Kasumi-1 (cell line): ENCODE measurements at regions not wholly inside any gene's neighbourhood (a gene's known extent, or its start where the extent isn't known, plus 50 kb on each side); places are given as distances from the start of the nearest gene placed in this dataset.

ENCODE experiments used
- DNase-seq, 2 experiments: peaks; one replicate each; lab custom pipeline; 2025; lab: John Stamatoyannopoulos, UW

DNA sequence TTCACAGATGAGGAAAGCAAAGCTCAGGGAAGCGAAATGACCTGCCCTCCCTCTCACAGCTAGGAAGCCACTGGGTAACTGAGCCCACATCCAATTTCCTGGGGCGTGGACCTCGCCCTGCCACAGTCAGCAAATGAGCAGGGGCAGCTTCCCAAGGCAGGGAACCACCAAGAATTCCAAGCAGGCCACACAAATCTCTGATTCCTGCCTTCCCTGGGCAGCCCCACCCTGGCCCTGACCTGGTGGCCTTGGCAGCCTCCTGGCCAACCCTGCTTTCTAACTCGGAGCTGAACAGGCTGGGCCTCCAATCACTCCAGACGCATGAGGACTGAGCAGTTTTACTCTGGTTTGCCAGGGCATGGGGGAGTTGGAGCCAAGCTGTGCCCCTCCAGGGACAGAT, 203.7 kb upstream of the TLE3 start:
- DNase-seq = no peak

DNA sequence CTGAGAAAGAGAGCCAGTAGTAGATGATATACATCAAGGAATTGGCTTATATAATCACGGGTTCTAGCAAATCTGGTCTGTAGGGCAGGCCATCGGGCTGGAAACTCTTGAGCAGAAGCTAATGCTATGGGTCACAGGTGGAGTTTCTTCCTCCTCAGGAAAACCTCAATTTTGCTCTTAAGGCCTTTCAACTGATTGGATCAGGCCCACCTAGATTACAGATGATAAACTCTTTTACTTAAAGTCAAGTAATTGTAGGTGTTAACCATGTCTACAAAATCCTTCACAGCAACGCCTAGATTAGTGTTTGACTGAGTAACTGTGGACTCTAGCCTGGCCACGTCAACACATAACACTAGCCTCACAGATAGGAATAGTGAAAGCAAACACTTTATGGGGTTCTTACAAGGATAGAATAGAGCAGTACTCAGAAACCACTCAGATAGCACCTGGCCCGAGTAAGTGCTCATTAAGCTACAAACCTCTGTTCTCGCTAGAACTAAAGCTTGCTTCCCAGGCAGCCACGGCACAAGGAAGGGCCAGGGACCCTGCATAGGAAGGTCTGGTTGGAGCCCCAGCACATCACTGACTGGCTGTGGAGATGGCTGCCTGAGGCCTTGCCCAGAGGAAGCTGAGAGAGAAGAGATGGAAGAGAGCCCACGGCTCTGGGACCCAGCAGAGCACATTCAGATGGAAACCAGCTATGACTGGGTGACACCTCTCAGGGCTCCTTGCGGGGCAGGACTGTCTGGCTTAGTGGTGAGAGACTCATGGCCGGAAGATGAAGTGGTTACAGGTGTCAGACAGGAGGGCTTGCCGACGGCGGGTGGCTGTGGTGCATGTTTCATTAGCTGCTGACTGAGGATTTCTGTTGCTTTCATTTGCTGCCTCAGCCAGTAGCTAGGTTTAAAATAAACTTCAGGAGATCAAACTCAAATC, 202.5 kb upstream of the TLE3 start:
- no peak for DNase-seq

DNA sequence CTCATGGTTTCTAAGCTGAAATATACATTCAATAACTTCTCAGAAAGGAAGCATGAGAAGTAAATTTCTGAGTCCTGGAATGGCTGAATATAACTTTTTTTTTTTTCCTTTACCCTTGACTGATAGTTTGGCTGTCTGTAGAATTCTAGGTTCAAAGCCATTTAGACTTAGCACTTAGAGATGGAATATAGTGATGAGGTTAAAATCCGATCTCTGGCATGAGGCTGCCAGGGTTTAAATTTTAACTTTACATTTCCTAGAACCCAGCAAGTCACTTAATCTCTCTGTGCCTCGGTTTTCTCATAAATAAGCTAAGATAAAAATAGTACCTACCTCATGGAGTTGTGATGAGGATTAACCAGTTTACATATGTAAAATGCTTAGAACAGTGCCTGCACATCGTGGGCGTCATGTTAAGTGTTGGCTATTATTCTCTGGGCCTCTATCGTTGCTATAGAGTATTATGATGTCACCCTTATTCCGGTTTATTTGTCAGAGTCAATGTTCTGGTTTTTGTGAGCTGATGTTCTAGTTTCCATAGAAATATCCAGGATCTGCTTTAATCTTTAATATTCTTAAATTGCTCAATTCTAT, 199.8 kb upstream of the TLE3 start:
- DNase-seq = no peak

DNA sequence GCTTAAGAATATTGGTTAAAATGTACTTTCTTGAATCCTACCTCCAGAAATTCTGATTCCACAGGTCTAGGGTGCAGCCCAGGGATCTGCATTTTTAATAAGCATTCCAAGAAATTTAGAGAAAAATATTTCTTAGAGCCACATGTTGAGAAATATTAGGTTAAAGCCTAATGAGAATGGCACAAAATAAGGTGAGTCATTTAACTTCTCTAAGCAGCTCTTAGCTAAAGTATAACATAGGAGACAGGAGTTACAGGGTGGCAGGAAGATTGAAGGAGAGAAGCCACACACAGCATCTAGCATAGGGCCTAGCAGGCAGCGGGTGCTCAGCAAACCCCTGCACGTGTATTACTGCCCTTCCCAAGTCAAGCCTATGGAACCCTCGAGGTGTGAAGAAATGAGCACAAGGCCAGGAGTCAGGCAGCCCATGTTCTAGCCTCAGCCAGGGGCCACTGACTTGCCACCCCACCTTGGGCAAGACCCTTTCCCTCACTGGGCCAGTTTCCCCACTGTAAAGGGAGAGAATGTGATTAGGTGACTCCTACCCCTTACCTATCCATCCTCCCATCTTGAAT, 197.1 kb upstream of the TLE3 start:
- no peak for DNase-seq

DNA sequence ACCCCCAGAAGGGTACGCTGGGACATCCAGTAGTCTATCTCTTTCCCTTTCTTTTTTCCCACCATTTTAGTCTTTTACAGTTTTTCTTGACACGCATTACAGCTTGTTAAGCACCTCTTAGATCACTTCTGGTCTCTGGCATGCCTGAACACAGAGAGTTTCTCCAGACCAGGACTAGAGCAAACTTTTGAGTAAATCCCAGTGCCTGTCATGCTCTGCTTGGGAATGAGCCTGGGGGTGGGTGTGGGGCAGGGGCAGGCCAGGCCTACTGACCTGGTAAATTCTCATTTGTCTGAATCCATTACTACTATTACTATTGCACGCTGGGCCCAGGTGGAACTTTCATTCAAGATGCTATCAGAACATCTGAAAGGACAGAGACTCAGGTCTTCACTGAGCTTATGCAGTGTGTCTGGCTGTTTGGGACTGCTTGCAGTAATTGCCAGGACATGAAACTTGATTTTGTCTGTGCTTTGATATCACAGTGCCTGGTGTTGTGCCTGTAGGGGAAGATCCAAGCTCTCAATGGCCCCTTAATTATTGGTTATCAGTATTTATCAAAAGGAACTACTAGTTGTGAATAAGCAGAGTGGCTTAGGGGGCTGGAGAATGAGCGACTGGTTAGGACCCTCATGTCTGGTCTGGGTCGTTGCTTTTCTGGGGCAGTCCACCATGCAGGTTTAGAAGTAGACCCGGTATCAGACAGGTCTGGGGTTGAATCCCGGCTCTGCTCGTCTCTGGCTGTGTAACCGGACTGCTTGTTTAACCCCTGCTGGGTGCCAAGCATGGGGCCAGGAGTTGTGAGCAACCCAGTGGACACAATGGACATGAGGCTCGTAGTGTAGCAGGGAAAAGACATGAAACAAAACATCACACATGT, 196.1 kb upstream of the TLE3 start:
- DNase-seq = no peak

DNA sequence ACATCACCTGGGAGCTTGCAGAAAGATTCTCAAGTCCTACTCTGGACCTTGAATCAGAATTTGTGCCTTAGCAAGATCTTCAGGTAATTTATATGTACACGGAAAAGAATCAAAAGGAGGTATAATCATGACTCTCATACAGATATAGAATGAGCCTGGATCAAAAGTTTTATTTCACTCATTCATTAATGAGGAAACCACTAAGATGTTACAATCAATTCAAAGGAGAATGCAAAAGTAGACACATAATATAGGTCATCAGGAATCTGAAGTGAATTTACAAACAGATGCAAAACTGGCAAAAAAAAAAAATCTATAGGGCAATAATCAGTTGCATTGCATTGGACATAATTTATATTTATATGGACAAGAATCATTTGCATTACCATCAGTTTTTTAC, 195.4 kb upstream of the TLE3 start:
- DNase-seq = no peak

DNA sequence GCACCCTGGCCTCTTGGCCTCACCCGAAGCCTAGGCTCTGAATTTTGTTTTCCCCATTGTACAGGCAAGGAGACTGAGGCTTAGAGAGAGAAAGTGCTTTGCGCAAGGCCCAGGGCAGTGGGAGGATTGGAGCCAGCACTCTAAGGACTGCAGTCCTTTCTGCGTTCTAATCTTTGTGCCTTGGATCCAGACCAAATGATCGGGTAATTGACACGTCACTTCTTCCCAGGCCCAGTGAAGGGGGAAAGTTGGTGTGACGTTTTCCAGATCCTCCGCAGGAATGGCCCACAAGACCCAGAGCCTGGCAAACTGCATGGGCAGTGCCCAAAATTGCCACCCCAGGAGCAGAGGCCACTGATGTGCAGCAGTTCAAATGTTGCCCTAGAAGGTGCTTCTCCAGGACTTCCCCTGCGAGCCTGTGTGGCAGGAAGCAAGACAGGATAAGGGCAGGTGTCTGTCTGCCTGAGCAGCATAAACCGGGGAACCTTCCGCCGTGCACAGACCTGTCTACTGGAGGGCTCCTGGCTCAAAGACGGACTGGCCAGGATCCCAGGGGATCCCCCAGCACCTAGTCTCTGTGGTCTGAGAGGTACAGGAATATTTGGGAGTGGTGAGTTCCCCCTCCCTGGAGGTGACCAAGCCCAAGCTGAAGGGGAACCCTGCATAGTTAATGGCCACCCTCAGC, 194.5 kb upstream of the TLE3 start:
- DNase-seq = no peak

DNA sequence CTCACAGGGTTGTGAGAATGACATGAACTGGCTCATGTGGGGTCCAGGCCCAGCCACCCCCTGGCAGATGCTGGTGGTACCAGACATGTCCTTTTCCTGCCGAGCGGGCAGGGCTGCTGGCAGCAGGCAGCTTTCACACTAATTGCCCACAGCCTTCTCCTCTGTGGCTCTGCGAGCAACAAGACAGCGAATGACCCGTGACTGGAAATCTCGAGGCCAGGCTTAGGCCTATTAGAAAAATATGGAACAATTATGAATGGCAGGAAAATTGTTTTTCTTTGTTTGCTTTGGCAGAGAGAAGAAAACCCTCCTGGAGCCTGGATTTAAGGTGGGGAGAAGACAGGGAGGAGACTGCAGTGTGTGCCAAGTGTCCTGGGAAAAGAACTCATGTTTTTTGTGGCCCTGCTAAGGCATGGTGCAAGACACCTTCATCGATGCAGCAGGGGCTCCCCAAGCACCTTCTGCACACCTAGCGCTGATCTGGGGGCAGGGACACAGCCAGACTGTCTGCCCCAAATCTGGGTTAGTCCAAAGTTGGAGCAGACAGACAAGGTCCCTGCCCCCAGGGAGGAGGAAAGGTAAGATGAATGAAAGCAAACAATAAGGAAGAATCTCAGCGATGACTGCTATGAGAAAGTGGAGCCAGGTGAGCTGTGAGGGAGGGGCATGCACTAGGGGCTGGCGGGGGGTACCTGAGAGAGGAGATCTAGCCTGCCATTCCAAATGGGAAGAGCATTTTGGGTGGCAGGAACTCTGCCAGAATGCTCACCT, 193.8 kb upstream of the TLE3 start:
- no peak for DNase-seq

DNA sequence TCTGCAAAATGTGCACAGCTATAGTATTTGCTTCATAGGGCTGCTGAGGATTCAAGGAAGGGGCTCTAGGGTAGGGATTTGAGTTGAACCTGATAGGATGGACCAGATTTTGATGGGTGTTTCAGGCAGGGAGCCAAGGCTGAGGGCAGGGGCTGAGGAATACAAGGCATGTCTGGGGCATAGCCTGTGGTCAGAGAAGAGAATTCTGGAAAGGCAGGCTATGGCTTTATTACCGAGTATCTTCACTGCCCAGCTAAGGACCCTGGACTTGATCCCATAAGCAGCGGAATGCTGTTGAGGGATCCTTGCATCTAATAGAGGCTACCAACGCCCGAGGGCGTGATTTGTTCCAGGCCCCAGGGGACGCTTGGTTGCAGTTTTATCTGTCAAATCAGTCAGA, 193.0 kb upstream of the TLE3 start:
- DNase-seq = no peak

DNA sequence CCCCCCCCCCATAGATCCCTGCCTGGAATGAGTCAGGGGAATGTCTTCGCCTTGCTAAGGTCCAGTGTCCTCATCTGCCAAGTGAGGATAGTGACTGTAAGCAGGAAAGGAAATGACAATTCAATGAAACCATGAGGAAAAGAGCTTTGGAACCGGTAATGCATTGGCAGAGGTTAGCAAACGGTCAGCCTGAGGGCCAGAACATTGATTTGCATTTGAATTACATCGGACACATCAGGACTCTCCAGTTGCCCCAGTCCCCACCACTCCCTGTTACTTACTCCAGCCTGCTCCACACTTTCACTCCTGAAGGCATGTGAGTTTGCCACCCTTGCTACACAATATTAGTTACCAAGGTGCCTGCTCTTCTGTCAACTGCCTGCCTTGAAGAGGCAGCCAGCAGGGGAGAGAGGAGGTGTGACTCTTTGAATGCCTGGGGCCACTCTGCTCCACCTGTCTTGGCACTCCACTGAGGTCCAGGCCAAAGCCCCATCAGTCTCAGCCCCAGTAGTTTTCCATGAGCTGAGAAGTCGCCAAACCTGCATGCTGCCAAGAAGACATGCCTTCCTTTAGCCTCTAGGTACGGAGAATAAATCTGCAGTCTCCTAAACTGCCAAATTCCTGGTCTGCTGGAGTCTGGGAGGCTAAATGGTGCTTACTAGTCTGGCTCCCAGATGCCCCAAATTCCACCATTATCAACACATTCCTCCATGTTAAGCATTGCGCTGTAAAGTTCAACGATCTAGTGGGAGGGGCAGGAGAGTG, 191.7 kb upstream of the TLE3 start:
- DNase-seq = no peak

DNA sequence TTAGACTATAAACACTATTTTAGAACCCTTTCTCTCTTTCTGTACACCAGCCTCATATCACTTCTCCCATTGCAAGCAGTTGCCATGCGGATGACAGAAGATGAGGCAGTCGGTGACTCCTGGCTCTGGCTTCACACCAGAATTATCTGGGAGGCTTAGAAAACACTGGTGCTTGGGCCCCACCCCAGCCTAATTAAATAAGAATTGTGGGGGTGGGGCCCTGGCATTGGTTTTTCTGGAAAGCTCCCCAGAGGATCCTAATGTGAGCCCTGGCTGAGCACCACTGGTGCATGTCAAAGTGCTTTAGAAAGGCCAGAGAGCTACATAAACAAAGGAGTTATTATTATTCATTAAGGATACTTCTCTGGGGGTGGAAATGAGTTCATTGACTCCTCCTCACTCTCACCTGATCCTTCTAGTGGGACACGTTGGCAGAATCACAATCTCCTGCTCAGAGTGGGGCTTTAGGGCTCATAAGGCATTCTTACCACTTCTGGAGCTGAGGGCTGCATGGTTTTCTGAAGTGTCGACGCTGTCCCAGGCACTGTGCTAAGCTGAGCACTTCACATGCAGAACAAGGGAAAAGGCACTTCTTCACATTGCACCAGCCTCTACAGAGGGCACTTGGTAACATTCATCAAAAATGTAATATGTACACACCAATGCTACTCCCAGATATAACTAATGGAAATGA, 188.5 kb upstream of the TLE3 start:
- DNase-seq = no peak

DNA sequence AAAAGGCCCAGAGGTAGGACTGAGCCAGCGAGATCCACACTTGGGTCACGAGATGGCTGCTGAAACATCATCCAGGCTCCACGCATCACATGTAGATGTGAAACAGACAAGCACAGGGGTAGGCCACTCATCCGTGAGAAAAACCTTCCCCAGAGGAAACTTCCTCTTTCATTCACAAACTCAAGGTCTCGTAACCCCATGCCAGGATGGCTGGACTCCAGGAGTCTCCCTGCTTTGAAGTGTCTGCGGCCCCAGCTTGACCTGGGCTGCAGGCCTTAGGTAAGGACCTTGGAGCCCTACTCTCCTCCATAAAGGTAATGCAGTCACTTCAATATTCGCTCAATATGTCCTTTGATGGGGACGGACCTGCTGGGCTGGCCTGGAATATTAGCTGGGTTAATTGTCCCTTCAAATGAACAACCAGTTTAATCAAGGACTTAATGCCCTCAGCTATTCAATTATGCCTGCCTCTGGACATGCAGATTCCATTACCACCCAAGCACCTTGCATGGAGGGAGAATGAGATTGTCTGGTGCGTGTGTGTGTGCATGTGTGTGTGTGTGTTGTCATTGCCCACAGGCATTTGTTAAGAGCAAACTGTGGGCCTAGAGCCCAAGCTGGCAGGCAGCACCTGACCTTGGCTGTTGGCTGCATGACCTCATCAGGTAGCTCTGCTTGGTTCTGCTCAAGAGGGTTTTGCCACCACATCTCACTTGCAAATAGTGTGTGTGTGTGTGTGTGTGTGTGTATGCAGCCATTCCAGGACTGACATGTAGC, 186.9 kb upstream of the TLE3 start:
- DNase-seq = no peak

DNA sequence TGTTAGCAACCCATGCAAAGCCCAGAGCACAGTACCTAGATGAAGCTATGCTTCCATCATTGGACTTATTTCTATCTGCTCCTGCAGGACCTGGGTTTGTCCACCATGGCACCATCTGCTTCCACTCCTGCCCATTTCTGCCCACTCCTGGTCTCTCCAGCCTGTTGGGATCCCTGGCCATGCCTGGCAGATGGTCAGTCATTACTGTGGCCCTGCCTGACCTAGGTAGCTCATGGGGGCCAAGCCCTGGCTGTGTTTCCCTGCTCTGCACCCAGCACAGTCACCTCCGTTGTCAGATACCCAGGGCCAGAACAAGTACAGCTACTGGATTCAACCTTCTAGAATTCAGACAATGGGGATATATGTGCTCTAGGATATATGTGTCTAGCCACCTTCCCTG, 185.8 kb upstream of the TLE3 start:
- DNase-seq = no peak

DNA sequence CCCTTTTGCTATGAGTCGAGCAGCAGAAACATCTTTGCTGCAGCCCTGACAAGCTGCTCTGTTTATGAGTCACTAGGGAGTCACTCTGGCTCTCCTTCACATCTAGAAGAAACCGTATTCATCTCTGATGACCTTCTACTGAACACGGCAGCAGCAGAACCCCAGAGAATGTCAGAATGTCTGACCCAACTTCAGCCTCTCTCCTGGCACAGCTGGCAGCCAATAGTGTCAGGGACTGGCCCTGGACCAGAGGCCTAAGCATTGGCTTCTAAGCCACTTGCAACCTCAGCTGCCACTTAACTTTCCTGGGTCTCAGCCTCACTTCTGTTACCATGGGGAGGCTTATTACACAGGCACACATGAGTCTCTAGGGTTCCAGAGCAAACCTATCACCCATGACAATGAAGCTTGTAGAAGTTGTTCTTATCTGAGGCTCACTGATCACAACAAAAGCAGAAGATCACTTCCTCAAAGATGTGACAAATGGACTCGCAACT, 184.1 kb upstream of the TLE3 start:
- DNase-seq = no peak

DNA sequence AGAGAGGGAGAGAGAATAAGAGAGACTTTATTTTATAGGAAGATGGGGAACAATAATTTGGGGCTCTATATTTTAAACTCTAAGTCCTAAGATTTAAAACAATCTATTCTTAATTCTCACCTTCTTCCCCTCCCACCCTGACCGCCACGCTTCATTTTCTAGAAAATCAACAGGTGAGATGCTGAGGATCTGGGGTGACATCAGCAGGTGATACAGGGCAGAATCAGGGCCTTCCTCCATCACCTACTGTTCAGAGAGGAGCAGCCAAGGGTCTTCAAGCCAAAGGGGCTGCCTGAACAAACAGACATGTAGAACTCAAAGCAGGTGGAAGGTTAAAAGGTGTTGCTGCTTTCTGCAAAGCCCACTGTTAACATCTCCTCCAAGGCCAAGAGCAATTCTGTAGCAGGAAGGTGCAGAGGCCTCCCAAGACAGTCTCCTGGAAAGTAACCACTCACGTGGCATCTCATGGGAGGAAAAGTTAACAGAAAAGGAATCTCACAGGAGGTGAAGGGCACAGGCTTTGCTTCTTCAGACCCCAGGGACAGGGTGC, 183.6 kb upstream of the TLE3 start:
- no peak for DNase-seq

DNA sequence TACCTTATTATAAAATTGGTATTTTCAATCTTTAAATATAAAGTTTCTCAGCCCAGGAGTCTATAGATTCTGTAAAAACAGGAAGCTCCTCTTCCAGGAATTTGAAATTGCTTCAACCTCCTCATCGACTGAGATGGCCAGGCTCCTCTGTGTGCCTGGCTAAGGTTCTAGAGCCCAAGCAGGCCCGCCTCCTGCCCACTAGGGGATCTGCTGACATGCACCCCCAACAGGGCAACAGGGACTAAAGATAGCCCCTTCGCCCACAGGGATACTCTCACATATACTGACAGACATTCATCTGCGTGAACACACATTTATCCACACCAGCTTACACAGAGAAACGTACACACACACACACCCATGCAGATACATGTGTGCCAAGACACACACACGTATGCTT, 183.1 kb upstream of the TLE3 start:
- no peak for DNase-seq

DNA sequence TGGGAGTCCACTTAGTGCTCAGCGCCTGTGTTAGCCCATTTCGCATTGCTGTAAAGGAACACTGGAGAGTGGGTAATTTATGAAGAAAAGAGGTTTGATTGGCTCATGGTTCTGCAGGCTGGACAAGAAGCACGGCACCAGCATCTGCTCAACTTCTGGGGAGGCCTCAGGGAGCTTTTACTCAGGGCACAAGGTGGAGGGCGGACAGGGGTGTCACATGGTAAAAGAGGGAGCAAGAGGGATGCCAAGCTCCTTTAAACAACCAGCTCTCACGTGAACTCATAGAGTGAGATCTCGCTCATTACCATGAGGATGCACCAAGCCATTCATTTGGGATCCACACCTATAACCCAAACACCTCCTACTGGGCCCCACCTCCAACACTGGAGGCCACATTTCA, 181.4 kb upstream of the TLE3 start:
- DNase-seq = no peak

DNA sequence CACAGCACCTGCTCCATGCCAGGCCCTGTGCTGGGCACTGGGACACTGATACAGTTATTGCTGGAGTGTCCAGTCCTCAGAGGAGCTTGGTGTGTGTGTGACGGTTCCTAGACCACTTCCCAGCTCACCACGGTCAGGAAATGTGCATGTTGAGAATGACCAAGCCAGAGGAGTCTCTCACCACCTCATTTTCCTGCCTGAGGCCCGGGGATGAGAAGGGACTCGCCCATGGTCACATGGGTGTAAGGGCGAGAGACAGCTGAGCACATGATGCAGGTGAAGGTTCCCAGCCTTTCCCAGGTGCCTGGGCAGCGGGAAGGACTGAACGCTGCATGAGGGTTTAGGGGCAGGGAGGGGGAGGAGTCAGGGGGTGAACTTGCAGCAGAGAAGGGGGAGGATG, 180.9 kb upstream of the TLE3 start:
- DNase-seq = no peak
